ENCODE measurements at regions not wholly inside any gene's neighbourhood (a gene's known extent, or its start where the extent isn't known, plus 50 kb on each side); places are given as distances from the start of the nearest gene placed in this dataset.

DNA sequence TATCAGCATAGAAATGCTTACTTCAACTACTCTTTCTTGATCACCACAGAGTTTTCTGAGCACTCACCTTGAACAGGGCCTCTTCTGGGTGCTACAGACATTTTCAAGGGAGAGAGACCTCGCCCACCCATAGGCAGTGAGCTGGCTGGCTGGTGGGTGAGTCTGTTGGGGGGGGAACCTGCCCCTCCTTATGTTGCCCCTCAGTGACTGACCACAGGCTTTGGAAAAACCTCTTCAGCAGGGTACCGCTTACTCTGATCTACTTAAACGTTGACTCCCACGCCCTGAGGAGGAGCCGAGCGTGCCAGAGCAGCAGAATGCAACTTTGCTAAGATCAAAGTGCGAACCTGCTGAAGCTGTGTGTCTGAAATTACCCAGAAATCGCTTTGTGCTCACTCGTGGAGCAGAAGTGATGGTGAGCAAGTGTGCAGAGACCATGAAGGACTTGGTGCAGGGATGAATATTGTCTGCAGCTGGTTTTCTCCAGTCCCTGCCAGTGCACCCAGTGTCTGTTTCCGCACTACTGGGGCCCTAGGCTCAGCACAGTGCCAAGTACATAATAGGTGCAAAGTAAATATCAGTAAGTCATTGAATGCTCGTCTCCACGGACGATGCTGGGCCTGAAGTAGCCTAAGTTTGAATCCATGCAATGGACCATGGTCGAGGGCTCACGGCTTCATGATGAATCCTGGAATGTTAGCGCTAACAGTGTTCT is 158.7 kb upstream of the IRF2BP2 start (continued):
- TF ChIP-seq, protein P1, sequence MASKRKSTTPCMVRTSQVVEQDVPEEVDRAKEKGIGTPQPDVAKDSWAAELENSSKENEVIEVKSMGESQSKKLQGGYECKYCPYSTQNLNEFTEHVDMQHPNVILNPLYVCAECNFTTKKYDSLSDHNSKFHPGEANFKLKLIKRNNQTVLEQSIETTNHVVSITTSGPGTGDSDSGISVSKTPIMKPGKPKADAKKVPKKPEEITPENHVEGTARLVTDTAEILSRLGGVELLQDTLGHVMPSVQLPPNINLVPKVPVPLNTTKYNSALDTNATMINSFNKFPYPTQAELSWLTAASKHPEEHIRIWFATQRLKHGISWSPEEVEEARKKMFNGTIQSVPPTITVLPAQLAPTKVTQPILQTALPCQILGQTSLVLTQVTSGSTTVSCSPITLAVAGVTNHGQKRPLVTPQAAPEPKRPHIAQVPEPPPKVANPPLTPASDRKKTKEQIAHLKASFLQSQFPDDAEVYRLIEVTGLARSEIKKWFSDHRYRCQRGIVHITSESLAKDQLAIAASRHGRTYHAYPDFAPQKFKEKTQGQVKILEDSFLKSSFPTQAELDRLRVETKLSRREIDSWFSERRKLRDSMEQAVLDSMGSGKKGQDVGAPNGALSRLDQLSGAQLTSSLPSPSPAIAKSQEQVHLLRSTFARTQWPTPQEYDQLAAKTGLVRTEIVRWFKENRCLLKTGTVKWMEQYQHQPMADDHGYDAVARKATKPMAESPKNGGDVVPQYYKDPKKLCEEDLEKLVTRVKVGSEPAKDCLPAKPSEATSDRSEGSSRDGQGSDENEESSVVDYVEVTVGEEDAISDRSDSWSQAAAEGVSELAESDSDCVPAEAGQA (IDR thresholded peaks at IDR 0.05; ENCODE audit: low read depth): no peak
- TF ChIP-seq, protein P1 (CRISPR knock-in tag; IDR thresholded peaks at IDR 0.05; ENCODE audit: borderline replicate concordance): no peak
- TF ChIP-seq TP53 (CRISPR knock-in tag; conservative IDR thresholded peaks at IDR 0.05) (no peak), NFATC3 (CRISPR knock-in tag; IDR thresholded peaks at IDR 0.05) (no peak), ZIK1 (CRISPR knock-in tag; IDR thresholded peaks at IDR 0.05; ENCODE audit: borderline replicate concordance, low read depth) (no peak), HOXA7 (CRISPR knock-in tag; IDR thresholded peaks at IDR 0.05) (no peak), MEF2D (CRISPR knock-in tag; IDR thresholded peaks at IDR 0.05) (no peak; the same call in 1 of the 2 replicates), HNRNPUL1 (IDR thresholded peaks at IDR 0.05; ENCODE audit: low read depth, low read length) (no peak), ZNF362 (CRISPR knock-in tag; IDR thresholded peaks at IDR 0.05; ENCODE audit: borderline replicate concordance) (peak; percentile 31; the same call in 1 of the 2 replicates), DPF2 (CRISPR knock-in tag; IDR thresholded peaks at IDR 0.05; ENCODE audit: borderline replicate concordance, low read depth) (peak; percentile 23; the same call in 1 of the 2 replicates), HIVEP1 (CRISPR knock-in tag; IDR thresholded peaks at IDR 0.05) (no peak), NBN (conservative IDR thresholded peaks at IDR 0.05) (no peak), NFIB (CRISPR knock-in tag; IDR thresholded peaks at IDR 0.05; ENCODE audit: borderline replicate concordance) (no peak), POLR2A (IDR thresholded peaks at IDR 0.05; ENCODE audit: insufficient read depth in 1 of 2, low read depth in 2 of 2, low read length in 2 of 2) (peak in 1 of 2 experiments; percentile 19; a peak in 1 of 4 replicates), TEAD2 (CRISPR knock-in tag; IDR thresholded peaks at IDR 0.05) (no peak), SMYD3 (CRISPR knock-in tag; IDR thresholded peaks at IDR 0.05) (0 out of 2 replicates have a peak, but pooled peaks have one; percentile 73), ZNF780A (CRISPR knock-in tag; IDR thresholded peaks at IDR 0.05) (no peak), FOSL1 (CRISPR knock-in tag; IDR thresholded peaks at IDR 0.05; ENCODE audit: borderline replicate concordance) (no peak)
- TF ChIP-seq, protein P2, sequence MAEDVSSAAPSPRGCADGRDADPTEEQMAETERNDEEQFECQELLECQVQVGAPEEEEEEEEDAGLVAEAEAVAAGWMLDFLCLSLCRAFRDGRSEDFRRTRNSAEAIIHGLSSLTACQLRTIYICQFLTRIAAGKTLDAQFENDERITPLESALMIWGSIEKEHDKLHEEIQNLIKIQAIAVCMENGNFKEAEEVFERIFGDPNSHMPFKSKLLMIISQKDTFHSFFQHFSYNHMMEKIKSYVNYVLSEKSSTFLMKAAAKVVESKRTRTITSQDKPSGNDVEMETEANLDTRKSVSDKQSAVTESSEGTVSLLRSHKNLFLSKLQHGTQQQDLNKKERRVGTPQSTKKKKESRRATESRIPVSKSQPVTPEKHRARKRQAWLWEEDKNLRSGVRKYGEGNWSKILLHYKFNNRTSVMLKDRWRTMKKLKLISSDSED (CRISPR knock-in tag; IDR thresholded peaks at IDR 0.05): no peak
- TF ChIP-seq, protein P3, sequence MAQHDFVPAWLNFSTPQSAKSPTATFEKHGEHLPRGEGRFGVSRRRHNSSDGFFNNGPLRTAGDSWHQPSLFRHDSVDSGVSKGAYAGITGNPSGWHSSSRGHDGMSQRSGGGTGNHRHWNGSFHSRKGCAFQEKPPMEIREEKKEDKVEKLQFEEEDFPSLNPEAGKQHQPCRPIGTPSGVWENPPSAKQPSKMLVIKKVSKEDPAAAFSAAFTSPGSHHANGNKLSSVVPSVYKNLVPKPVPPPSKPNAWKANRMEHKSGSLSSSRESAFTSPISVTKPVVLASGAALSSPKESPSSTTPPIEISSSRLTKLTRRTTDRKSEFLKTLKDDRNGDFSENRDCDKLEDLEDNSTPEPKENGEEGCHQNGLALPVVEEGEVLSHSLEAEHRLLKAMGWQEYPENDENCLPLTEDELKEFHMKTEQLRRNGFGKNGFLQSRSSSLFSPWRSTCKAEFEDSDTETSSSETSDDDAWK (CRISPR knock-in tag; IDR thresholded peaks at IDR 0.05): no peak
